ENCODE measurements at regions not wholly inside any gene's neighbourhood (a gene's known extent, or its start where the extent isn't known, plus 50 kb on each side); places are given as distances from the start of the nearest gene placed in this dataset.

DNA sequence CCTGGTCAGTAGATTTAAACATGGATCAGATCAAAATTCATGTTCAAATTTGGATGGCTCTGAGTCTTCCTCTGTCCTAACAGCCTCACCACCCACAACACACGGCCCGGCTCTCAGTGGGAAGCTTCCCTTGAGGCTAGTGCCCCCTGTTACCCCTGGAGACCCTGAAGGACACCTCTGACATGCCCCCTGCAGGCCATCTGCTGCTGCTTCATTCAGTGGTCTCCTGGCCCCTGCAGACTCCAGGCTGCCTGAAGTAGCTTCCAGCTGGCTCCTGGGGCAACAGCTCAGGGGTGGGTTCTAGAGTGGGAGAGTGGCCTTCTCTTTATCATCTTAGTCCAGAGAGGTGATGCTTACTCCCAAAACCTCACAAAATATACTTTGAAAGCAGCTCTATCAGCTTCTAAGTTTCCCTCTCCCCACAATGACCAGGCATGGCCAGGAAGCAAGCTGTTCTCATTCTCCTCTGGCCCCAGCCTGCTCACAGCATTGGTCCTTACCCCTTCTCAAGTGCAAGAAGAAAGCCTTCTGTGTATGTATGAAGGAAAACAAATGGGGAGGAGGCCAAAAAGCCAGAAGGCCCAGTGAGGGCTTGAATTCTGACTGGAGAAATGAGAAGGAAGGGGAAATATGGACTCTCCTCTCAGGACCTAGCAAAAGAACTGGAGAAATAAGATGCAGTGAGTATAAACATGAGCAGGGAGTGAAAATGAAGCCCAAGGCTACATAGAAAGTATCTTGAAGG, 189.6 kb upstream of the INHBA start:
- H3K4me3 ChIP-seq (ENCODE audit: low read depth, poor library complexity, severe bottlenecking), result no peak overlapping the region
- no peak for DNase-seq (ENCODE audit: low spot score in 2 of 2)
- WGBS, 2 donors, result 92 to 95% methylated on average over 2 of the region's 2 CpGs
- intact Hi-C loops (cut with DNase I; ENCODE audit: low total_unique reads), result no loop called here
- TF ChIP-seq CTCF (IDR thresholded peaks at IDR 0.05) (no peak), POLR2A (IDR thresholded peaks at IDR 0.05) (no peak)

GRCh38 chr7:41891950-41892349, 189.1 kb upstream of the INHBA start:
- WGBS, 2 donors, result 80 to 82% methylated on average over 8 of the region's 8 CpGs
- no peak overlapping the region for H3K4me3 ChIP-seq (ENCODE audit: low read depth, poor library complexity, severe bottlenecking)
- TF ChIP-seq CTCF (IDR thresholded peaks at IDR 0.05) (no peak), POLR2A (IDR thresholded peaks at IDR 0.05) (no peak)
- intact Hi-C loops (cut with DNase I; ENCODE audit: low total_unique reads), result no loop called here
- DNase-seq (ENCODE audit: low spot score in 2 of 2), result no peak

GRCh38 chr7:41890631-41891274, 187.9 kb upstream of the INHBA start:
- DNase-seq (ENCODE audit: low spot score in 2 of 2), result no peak
- TF ChIP-seq CTCF (IDR thresholded peaks at IDR 0.05) (no peak), POLR2A (IDR thresholded peaks at IDR 0.05) (no peak)
- no peak overlapping the region for H3K4me3 ChIP-seq (ENCODE audit: low read depth, poor library complexity, severe bottlenecking)
- 75 to 92% methylated on average over 9 of the region's 9 CpGs for WGBS, 2 donors
- intact Hi-C loops (cut with DNase I; ENCODE audit: low total_unique reads), result no loop called here

DNA sequence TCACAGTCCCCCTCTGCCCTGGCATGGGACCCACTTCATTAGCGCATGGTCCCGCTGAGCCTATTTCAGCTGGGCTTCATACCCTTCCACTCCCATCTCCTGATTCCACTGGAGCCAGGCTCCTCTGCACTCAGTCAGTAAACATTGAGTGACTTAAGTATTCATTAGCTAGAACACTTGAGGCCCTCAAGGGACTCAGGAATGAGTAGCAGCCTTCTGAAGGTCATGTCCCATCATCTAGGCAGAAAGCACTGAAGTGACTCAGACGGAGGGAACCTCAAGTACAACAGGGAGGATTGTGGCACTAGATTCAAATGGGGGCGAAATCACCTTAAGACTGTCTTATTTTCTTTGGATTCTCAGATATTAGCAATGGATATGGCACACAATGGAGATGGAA, 186.6 kb upstream of the INHBA start:
- WGBS, 2 donors, result 92 to 95% methylated on average over 4 of the region's 4 CpGs
- no peak for TF ChIP-seq CTCF (IDR thresholded peaks at IDR 0.05)
- TF ChIP-seq POLR2A (IDR thresholded peaks at IDR 0.05), result no peak
- no peak for DNase-seq (ENCODE audit: low spot score in 2 of 2)
- intact Hi-C loops (cut with DNase I; ENCODE audit: low total_unique reads), result no loop called here
- H3K4me3 ChIP-seq (ENCODE audit: low read depth, poor library complexity, severe bottlenecking), result no peak overlapping the region

DNA sequence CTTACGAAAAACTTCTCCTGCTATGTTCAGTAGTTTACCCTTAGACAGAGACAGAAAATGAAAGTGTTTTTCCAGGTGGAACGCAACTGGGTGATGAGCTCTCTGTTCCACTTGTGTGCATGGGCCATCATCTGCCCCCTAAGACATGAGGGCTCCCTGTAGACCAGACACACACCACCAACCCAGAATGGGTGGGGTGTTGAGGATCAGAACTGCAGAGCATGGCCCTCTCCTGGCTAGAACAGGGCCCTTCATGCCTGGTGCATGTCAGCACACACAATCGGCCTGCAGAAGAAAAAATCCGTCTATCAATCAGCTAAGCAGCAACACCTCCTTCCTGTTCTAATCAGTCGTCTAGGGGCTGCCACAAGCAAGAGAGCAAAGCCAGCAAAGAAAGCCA, 186.2 kb upstream of the INHBA start:
- DNase-seq (ENCODE audit: low spot score in 2 of 2), result no peak
- H3K4me3 ChIP-seq (ENCODE audit: low read depth, poor library complexity, severe bottlenecking), result no peak overlapping the region
- 65 to 68% methylated on average over 5 of the region's 5 CpGs for WGBS, 2 donors
- TF ChIP-seq POLR2A (IDR thresholded peaks at IDR 0.05), result no peak
- TF ChIP-seq CTCF (IDR thresholded peaks at IDR 0.05), result no peak
- intact Hi-C loops (cut with DNase I; ENCODE audit: low total_unique reads), result no loop called here

Measured in lower leg skin (tissue), 4 donors.